GM21515 (cell line): ENCODE measurements at regions not wholly inside any gene's neighbourhood (a gene's known extent, or its start where the extent isn't known, plus 50 kb on each side); places are given as distances from the start of the nearest gene placed in this dataset.
"Not testable (repeated sequence)": the region's sequence is repeated elsewhere in the genome, so short reads cannot be mapped to it uniquely, and the experiment has no call there.

Experiments used
- ATAC-seq: cut with Tn5 transposase; IDR thresholded peaks from one replicate; pipeline ENCODE4 v1.9.1; 2021; ENCODE audit not compliant: unreplicated experiment

DNA sequence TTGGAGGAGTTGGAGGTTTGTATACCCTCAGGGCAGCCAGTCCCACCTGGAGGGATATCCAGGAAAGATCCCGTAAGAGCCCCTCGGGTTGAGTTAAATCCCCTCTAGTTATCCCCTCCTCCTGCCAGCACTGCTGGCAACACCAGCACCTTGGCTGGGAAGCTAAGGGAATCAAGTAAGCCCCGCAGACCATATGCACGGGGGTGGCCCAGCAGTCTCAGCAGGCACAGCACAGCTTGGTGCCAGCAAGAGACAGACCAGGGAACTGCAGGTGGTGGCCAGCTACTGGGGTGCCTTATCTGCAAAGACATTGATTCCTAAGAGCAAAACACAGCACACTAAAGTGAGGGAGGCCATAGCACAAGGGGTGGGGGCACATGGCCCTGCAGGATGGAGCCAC is 173.8 kb downstream of the GOLGA6L4 start:
- ATAC-seq, result not testable (repeated sequence)

DNA sequence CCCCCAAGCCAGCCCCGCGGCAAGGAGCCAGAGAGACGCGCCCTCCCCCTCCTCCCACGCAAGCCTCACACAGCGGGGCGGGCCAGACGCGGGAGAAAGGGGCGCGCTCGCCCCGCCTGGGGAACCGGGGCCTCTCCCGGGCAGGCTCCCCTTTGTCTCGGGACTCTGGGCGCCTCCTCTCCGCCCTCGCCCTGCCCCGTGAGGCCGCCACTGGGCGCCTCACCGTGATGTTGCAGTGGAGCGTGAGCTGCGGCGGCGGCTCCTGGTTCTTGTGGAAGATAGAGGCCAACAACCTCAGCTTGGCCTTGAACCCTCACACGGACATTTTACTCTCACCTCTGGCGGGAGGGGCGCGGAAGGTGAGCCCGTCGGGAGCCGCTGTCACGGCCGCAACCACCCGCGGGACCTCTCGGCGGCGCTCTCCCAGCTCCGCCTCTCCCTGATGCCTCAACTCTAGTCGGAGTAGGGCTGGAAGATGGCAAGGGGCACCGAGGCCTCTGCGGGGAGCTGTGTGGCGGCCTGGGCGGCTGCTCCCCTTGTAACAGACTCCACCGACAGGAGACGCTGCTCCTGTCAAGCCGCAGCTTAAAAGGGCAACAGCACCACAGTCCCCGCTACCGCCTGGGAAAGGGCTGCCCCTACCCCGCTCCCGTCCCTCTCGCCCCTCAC is 179.2 kb upstream of the ZSCAN2 start:
- ATAC-seq, result not testable (repeated sequence)

GRCh38 chr15:84425327-84425726 is 175.5 kb upstream of the ZSCAN2 start:
- ATAC-seq, result not testable (repeated sequence)

DNA sequence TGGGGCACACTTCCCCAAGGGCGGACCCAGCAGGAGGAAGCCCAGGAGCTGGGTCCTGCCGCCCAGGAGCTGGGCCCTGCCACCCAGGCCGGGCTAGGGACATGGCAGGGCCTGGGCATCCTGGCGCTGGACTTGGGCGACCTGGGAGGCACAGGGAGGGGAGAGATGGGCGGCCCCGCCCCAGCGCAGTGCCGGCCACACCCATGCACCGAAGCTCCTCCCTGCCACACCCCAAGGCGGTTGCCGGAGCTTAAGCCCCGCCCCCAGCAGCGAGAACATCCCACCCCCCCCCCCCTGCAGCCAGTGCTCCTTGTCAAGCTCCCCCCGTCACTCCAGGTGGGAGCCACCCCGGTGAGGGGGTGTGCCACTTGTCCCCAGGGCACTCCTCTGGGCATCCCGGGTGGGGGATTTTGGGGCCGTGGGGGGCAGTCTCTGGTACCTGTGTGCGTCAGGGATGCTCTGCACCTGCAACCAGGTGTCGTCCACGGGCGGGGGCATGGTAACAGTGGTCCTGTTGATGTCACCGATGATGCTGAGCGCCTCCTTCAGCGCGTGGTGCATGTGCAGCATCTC is 127.4 kb upstream of the ZSCAN2 start:
- ATAC-seq, result not testable (repeated sequence)

- ATAC-seq, result not testable (repeated sequence)
Observed at GRCh38 chr15:84476364-84477033, 124.3 kb upstream of the ZSCAN2 start.

DNA sequence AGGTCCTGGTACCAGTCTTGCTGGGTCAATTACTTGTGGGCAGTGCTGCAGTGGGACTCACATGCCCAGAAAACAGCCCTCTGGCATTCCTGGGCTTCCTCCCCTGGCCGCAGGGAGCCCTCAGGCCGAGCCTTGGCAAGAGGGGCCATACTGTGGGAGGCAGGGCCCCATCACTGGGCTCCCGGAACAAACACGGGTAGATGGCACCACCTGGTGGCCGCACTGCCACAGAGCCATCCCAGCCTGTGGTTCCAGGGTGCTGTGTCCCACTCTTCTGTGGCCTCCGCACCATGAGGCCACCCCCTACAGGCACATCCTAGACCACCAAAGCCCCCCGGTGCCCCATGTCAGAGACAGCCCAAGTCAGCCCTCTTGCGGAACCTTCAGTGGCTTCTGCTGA is 123.3 kb upstream of the ZSCAN2 start:
- peak; percentile 90 for ATAC-seq

DNA sequence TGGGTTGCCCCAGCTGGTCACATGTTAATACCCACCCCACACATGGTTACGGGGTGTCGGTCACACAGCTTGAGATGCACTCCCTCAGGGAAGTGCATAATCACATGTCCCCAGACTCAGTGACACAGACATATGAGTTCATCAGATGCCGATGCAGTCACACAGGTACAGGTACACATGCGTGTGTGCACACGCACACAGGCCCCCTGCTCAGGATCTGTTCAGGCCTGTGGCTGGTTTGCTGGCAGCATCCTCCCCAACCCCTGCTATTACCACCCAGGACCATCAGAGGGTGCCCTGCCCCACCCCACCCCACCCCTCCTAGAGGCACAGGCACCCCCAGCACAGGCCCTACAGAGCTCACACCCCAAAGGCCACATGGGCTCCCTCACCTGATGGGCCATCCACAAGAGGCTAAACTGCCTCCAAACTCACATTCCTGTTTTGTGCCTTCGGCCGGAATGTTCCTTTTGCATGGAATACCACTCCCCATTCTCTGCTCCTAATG is 120.6 kb upstream of the ZSCAN2 start:
- not testable (repeated sequence) for ATAC-seq

- not testable (repeated sequence) for ATAC-seq
Observed at GRCh38 chr15:84483859-84484258, 117.0 kb upstream of the ZSCAN2 start.

GRCh38 chr15:84500165-84500889 is 100.5 kb upstream of the ZSCAN2 start:
- not testable (repeated sequence) for ATAC-seq

DNA sequence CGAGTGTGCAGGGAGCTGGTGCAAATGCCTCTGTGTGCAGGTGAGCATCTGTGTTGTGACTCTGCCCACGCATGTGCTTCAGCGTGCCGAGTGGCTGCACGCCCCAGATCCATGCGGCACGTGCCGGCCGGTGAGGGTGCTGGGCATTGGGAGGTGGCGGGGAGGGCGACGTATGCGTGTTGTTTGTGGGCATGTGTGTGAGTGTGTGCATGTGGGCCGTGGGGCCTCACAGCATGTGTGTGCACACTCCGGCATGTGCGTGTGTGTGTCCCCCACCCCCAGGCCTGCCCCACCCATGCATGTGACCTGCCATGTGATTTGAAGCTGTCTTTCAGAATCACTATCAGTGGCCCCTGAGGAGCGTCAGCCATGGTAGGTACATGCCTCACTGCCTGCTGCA is 97.7 kb upstream of the ZSCAN2 start:
- ATAC-seq, result not testable (repeated sequence)

GRCh38 chr15:84505552-84505951 is 95.3 kb upstream of the ZSCAN2 start:
- not testable (repeated sequence) for ATAC-seq

GRCh38 chr15:84512324-84512723 is 88.5 kb upstream of the ZSCAN2 start:
- not testable (repeated sequence) for ATAC-seq

GRCh38 chr15:84516773-84517172 is 84.0 kb upstream of the ZSCAN2 start:
- ATAC-seq, result not testable (repeated sequence)

GRCh38 chr15:84525491-84526344 is 75.1 kb upstream of the ZSCAN2 start:
- not testable (repeated sequence) for ATAC-seq

GRCh38 chr15:84530751-84531150 is 70.1 kb upstream of the ZSCAN2 start:
- ATAC-seq, result not testable (repeated sequence)

DNA sequence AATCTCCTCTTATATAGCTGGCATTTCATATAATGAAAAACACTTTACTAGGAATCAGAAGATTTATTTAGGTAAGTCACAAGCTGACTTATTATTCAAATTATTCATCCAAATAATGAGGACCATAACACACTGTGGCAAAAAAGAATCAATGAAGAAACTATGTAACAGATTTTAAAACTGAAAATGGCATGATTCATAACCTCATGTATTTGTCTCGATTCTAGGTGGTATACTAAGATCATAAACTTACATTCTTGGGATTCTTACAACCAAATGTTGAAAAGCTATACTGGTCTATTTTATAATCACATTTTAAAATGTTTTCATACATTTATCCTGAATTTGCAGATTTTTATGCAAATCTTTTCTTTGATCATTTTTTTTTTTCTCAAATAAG is 69.6 kb upstream of the ZSCAN2 start:
- ATAC-seq, result not testable (repeated sequence)

GRCh38 chr15:84531709-84532367 is 69.0 kb upstream of the ZSCAN2 start:
- ATAC-seq, result not testable (repeated sequence)

GRCh38 chr15:84533705-84534104 is 67.1 kb upstream of the ZSCAN2 start:
- ATAC-seq, result not testable (repeated sequence)

- not testable (repeated sequence) for ATAC-seq
Observed at GRCh38 chr15:84534561-84535235, 66.1 kb upstream of the ZSCAN2 start.
